MG63 (cell line): ENCODE measurements at regions not wholly inside any gene's neighbourhood (a gene's known extent, or its start where the extent isn't known, plus 50 kb on each side); places are given as distances from the start of the nearest gene placed in this dataset.
A peak's percentile ranks its signal among the peaks of the same experiment; 100 is the strongest.

Experiments
- DNase-seq: peaks from one replicate; pipeline ENCODE4 v3.0.0-alpha.2; 2020
- H3K27me3 ChIP-seq: fragments of 250-450 bp; sonication (Bioruptor Pico); 2 replicates; pipeline ENCODE4 v1.5.1; 2020; ENCODE audit warnings: mild to moderate bottlenecking, moderate library complexity
- H3K36me3 ChIP-seq: fragments of 250-450 bp; sonication (Bioruptor Pico); 2 replicates; pipeline ENCODE4 v1.5.1; 2020; ENCODE audit warnings: mild to moderate bottlenecking, moderate library complexity
- H3K4me3 ChIP-seq: fragments of 250-450 bp; sonication (Bioruptor Pico); 2 replicates; pipeline ENCODE4 v1.5.1; 2020; ENCODE audit warnings: mild to moderate bottlenecking, moderate library complexity
- H3K9me3 ChIP-seq: fragments of 250-450 bp; sonication (Bioruptor Pico); 2 replicates; pipeline ENCODE4 v1.5.1; 2020; ENCODE audit warnings: mild to moderate bottlenecking, moderate library complexity

- no peak for DNase-seq
- Histone ChIP-seq H3K9me3 (no peaks in the 10 kb centered on the region; the same call in 1 of the 2 replicates), H3K27me3 (no peaks in the 10 kb centered on the region), H3K36me3 (no peaks in the 10 kb centered on the region), H3K4me3 (no peak overlapping the region)
Measured at GRCh38 chr13:33514362-33514761, 228.8 kb upstream of the STARD13 start.

GRCh38 chr13:33515146-33515545 lies 229.6 kb upstream of the STARD13 start:
- DNase-seq = no peak
- Histone ChIP-seq H3K4me3 (no peak overlapping the region), H3K9me3 (no peaks in the 10 kb centered on the region; the same call in 1 of the 2 replicates), H3K27me3 (no peaks in the 10 kb centered on the region), H3K36me3 (no peaks in the 10 kb centered on the region)

- Histone ChIP-seq H3K27me3 (no peaks in the 10 kb centered on the region), H3K36me3 (no peaks in the 10 kb centered on the region), H3K9me3 (no peaks in the 10 kb centered on the region; the same call in 1 of the 2 replicates)
Measured at GRCh38 chr13:33518452-33518851, 232.9 kb upstream of the STARD13 start.

DNA sequence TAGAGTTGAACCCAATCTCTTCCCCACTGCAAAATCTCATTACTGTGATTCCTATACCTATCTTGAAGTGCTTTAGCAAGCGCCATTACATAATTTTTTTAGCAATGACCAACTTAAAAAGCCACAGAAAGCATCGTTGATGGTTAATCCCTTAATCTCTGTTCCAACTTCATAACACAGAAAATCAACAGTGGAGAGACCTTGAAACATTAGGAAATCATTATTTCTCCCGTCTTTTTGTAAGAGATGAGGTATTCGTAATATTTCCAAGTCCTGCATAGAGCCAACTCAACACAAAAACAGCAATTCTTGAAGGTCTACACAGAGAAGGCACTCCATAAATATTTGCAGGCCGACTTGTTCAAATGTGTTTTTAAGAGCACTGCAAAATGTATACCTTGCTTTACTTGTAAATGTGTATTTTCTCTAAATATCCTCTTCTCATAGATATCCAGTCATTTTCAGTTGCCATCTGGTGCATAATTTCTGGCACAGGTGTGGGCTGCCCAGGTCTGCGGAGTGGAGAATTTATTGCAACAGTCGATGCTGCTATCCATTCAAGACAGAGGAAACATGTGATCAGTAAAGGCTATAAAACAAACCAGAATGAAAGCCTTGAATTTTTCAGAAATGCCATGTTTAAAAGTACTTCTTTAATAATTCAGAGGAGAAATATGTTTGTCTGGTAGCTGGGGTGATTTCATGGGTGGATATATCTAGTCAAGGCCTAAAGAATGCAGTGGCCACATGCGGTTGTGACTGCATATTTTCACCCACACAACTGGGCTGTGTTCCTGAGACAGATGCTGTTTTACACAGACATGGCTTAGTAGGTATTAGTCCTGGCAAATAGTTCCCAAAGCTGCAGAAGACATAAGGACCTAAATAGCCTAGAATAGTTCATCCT lies 234.3 kb upstream of the STARD13 start:
- peak; percentile 84 for DNase-seq
- no peak overlapping the region for H3K4me3 ChIP-seq
- H3K9me3 ChIP-seq = no peaks in the 10 kb centered on the region; the same call in 1 of the 2 replicates
- H3K36me3 ChIP-seq = no peaks in the 10 kb centered on the region
- H3K27me3 ChIP-seq = no peaks in the 10 kb centered on the region

More at GRCh38 chr13:33518452-33518851, 232.9 kb upstream of the STARD13 start:
- no peak for DNase-seq
- H3K4me3 ChIP-seq = no peak overlapping the region

DNA sequence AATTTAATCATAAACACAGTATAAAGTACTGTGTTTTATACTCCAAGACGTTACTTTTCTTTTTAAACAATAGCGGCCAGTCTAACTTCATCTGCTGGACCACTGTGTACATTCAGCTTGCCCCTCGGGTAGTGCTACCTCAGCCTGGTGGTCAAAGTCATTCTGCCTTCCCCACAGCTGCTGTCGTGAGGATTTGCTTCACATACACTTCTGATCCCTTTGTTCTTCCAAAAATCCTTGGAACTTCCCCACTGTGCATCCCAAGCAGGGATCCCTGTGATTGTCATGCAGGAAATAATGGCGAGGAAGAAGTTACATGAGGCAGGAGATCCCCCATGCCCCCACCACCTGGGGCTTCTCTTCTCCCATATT lies 234.9 kb upstream of the STARD13 start:
- peak; percentile 16 for DNase-seq
- no peak overlapping the region for H3K4me3 ChIP-seq
- H3K36me3 ChIP-seq = no peaks in the 10 kb centered on the region
- H3K9me3 ChIP-seq = no peaks in the 10 kb centered on the region; the same call in 1 of the 2 replicates
- H3K27me3 ChIP-seq = no peaks in the 10 kb centered on the region

GRCh38 chr13:33524086-33524485 lies 238.5 kb upstream of the STARD13 start:
- peak; percentile 45 for DNase-seq
- no peaks in the 10 kb centered on the region for H3K27me3 ChIP-seq
- no peaks in the 10 kb centered on the region for H3K36me3 ChIP-seq
- H3K4me3 ChIP-seq = no peak overlapping the region
- no peaks in the 10 kb centered on the region for H3K9me3 ChIP-seq

- DNase-seq = no peak
- Histone ChIP-seq H3K36me3 (no peaks in the 10 kb centered on the region), H3K4me3 (no peak overlapping the region), H3K9me3 (no peaks in the 10 kb centered on the region), H3K27me3 (no peaks in the 10 kb centered on the region)
Measured at GRCh38 chr13:33525763-33526162, 240.2 kb upstream of the STARD13 start.

DNA sequence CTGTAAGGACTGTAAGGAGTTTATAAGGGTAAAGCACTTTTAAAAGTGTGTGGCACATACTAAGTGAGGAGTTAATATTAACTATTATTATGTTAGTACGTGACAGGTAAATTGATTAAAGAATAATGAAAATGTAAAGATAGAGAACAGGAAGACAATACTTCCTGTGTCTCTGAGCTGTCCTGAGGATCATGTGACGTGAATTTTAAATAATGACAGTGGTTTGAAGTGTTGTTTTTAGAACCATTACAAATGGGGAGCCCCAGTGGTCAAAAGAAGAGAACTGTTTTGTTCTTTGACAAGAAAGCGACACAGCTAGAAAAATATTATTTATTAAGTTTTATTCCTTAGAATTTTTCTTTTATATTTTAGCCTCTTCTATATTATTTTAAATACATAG lies 241.2 kb upstream of the STARD13 start:
- no peaks in the 10 kb centered on the region for H3K36me3 ChIP-seq
- H3K27me3 ChIP-seq = no peaks in the 10 kb centered on the region
- DNase-seq = no peak
- no peaks in the 10 kb centered on the region for H3K9me3 ChIP-seq
- H3K4me3 ChIP-seq = no peak overlapping the region

GRCh38 chr13:33528896-33529295 lies 243.3 kb upstream of the STARD13 start:
- Histone ChIP-seq H3K36me3 (no peaks in the 10 kb centered on the region), H3K9me3 (no peaks in the 10 kb centered on the region), H3K4me3 (no peak overlapping the region), H3K27me3 (no peaks in the 10 kb centered on the region)
- no peak for DNase-seq

- no peak for DNase-seq
- H3K27me3 ChIP-seq = no peaks in the 10 kb centered on the region
- H3K4me3 ChIP-seq = no peak overlapping the region
- no peaks in the 10 kb centered on the region for H3K9me3 ChIP-seq
- no peaks in the 10 kb centered on the region for H3K36me3 ChIP-seq
Measured at GRCh38 chr13:33531484-33531883, 245.9 kb upstream of the STARD13 start.

- DNase-seq = no peak
- no peaks in the 10 kb centered on the region for H3K36me3 ChIP-seq
- no peaks in the 10 kb centered on the region for H3K27me3 ChIP-seq
- no peak overlapping the region for H3K4me3 ChIP-seq
- H3K9me3 ChIP-seq = no peaks in the 10 kb centered on the region
Measured at GRCh38 chr13:33535061-33535460, 249.5 kb upstream of the STARD13 start.

GRCh38 chr13:33536601-33537000 lies 251.0 kb upstream of the STARD13 start:
- Histone ChIP-seq H3K36me3 (no peaks in the 10 kb centered on the region), H3K27me3 (no peaks in the 10 kb centered on the region), H3K9me3 (no peaks in the 10 kb centered on the region), H3K4me3 (no peak overlapping the region)
- DNase-seq = no peak

DNA sequence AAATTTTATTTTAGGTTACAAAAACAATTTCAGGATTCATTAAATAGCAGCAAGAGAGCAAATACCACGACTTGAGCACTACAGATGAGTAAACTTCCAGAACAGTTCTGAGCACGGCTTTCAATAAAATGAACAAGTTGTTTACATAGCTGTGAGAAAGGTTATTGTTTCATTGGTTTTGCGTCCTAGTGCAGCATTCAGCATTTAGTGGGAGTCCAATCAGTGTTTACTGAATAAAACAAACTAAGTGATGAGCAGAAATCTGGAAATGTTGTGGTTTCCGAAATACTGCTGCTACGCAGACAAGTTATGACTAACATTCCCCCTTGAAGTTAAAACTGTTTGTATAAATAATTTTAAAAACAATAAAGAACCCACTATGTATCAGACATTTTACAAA lies 251.5 kb upstream of the STARD13 start:
- no peaks in the 10 kb centered on the region for H3K36me3 ChIP-seq
- DNase-seq = no peak
- H3K4me3 ChIP-seq = no peak overlapping the region
- no peaks in the 10 kb centered on the region for H3K27me3 ChIP-seq
- H3K9me3 ChIP-seq = no peaks in the 10 kb centered on the region

DNA sequence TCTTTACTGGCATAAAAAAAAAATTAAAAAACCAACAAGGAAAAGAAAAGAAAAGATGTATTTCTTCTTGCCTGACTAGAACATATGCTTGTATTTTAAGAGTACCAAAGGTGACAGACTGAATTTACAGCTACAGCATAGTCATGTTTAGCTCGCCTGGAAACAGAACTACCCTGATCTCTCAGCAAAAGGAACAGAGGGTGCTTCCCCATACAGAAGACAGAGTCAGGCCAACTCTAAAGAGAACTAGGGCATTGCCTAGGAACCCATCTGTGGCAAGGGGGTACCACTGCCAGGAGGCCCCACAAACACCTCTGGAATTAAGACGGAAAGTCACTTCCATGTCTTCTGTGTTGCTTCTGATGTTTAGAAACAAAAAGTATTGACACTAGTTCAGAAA lies 252.1 kb upstream of the STARD13 start:
- Histone ChIP-seq H3K27me3 (no peaks in the 10 kb centered on the region), H3K4me3 (no peak overlapping the region), H3K36me3 (no peaks in the 10 kb centered on the region), H3K9me3 (no peaks in the 10 kb centered on the region)
- no peak for DNase-seq

GRCh38 chr13:33541456-33541855 lies 255.9 kb upstream of the STARD13 start:
- DNase-seq = no peak
- Histone ChIP-seq H3K27me3 (no peaks in the 10 kb centered on the region), H3K36me3 (no peaks in the 10 kb centered on the region), H3K9me3 (no peaks in the 10 kb centered on the region), H3K4me3 (peak overlapping the region; percentile 41)

DNA sequence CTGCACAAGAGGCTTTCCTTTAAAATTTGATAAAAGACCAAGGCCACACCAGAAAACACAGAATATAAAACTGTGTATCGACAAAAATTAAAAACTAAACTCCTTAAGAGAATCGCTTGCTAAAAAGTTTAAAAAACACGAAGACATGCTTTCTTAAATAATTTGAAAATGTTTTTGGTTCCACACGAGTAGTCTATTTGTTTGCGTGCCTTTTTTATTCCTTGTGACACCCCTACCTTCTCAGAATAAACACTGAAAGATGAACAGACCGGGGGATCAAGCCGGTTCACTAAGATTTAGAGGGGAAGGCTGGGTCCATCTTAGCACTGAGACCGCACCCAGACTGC lies 256.4 kb upstream of the STARD13 start:
- Histone ChIP-seq H3K27me3 (no peaks in the 10 kb centered on the region), H3K36me3 (no peaks in the 10 kb centered on the region), H3K4me3 (peak overlapping the region; percentile 41), H3K9me3 (no peaks in the 10 kb centered on the region)
- no peak for DNase-seq

DNA sequence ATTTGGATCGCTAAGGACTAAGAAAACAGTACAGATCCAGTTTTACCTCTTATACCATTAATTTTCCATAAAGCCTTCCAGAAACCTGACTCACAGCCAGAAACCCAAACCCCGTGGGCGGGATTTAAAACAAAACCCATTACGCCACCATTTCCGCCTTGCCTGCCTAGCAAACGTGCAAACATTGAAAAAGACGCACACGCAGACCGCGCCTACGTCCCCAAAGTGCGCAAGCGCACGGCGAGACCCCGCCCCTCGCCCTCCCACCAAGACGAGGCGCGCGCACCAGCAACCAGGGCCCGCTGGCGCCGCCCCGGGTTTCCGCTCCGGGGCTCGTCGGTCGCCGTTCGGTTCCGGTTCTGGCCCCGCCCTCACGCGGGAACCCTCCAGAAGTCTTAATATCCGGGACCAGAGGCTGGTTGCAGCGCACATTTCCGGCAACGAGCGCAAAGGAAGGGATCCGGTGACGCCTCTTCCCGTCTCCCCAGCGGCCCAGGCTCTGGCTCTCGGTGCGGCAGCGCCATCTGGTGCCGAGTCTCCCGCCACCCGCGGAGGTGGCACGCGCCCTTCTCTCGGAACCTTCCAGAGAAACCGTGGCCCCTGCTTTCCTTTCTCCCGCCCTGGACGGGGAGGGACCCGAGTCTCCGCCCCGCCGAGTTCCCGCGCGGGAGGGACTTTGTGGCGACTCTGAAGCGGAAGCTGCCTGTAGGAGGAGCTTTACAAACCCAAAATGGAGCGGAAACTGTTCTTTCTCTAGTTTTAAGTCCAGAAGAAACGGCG lies 256.9 kb upstream of the STARD13 start:
- no peaks in the 10 kb centered on the region for H3K36me3 ChIP-seq
- H3K4me3 ChIP-seq = peak overlapping the region; percentile 41

DNA sequence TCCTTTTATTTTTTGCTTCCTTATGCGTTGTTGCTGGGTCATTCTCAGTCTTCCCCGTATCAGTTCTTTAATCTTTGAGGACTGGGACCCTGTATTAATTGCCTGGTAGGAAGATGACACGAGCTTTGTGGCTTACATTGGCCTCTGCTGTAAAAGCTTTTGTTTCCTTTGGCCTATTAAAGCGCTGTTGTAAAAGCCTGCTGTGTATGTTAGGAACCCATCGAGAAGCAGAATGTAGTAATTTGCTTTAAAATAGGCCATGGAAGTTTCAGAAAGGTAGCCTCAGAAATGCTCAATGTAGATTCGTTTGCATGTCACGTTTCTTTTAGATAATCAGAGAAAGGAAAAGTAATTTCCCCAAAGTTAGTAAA lies 257.5 kb upstream of the STARD13 start:
- DNase-seq = no peak
- H3K27me3 ChIP-seq = no peaks in the 10 kb centered on the region
- no peaks in the 10 kb centered on the region for H3K9me3 ChIP-seq
- peak overlapping the region; percentile 41 for H3K4me3 ChIP-seq
- no peaks in the 10 kb centered on the region for H3K36me3 ChIP-seq

More for the DNA sequence above, 256.9 kb upstream of the STARD13 start:
- Histone ChIP-seq H3K27me3 (no peaks in the 10 kb centered on the region), H3K9me3 (no peaks in the 10 kb centered on the region)
- peak; percentile 98 for DNase-seq
